DOHH2 (cell line): ENCODE measurements at regions not wholly inside any gene's neighbourhood (a gene's known extent, or its start where the extent isn't known, plus 50 kb on each side); places are given as distances from the start of the nearest gene placed in this dataset.
"Not testable (repeated sequence)": the region's sequence is repeated elsewhere in the genome, so short reads cannot be mapped to it uniquely, and the experiment has no call there.

Experiments used
- CTCF ChIP-seq: fragments of 200-600 bp; sonication (generic); IDR thresholded peaks from one replicate; pipeline ENCODE4 v1.5.1; 2014; ENCODE audit warnings: antibody characterized with exemption, mild to moderate bottlenecking, low read depth, low read length; ENCODE audit not compliant: poor library complexity, severe bottlenecking
- EZH2phosphoT487 ChIP-seq: fragments of 200-600 bp; sonication (generic); IDR thresholded peaks from 2 replicates; pipeline ENCODE4 v1.6.1; 2017; ENCODE audit warnings: borderline replicate concordance, mild to moderate bottlenecking, antibody characterized with exemption, low read length, moderate library complexity, mixed read lengths

- not testable (repeated sequence) for TF ChIP-seq EZH2phosphoT487, CTCF
These were observed 104.3 kb upstream of the SLC25A48 start for GRCh38 chr5:135730161-135730560.
